H1 (cell line): ENCODE measurements at regions not wholly inside any gene's neighbourhood (a gene's known extent, or its start where the extent isn't known, plus 50 kb on each side); places are given as distances from the start of the nearest gene placed in this dataset.

ENCODE experiments used
- ASH2L ChIP-seq: fragments of 200-600, 300-600 bp; sonication (generic); IDR thresholded peaks from one replicate; pipeline ENCODE4 v1.7.1; 2017; ENCODE audit warnings: low read length
- CHD2 ChIP-seq: IDR thresholded peaks from 2 replicates; pipeline ENCODE4 v1.6.1; 2012; ENCODE audit warnings: low read length, improper control_type of control experiment
- CTBP2 ChIP-seq: IDR thresholded peaks from 2 replicates; pipeline ENCODE4 v1.7.0; 2011; ENCODE audit warnings: borderline replicate concordance, mild to moderate bottlenecking, moderate library complexity, mixed read lengths, low read length; ENCODE audit not compliant: insufficient read depth, insufficient read length
- E2F6 ChIP-seq: IDR thresholded peaks from 2 replicates; pipeline ENCODE4 v1.6.1; 2012; ENCODE audit warnings: inconsistent platforms
- EZH2 ChIP-seq: fragments of 200-600 bp; sonication (generic); IDR thresholded peaks from 2 replicates; pipeline ENCODE4 v1.7.1; 2012; ENCODE audit warnings: low read depth, mild to moderate bottlenecking, moderate library complexity, low read length, inconsistent platforms; ENCODE audit not compliant: severe bottlenecking
- FOSL1 ChIP-seq: IDR thresholded peaks from 2 replicates; pipeline ENCODE4 v1.6.1; 2011; ENCODE audit warnings: mild to moderate bottlenecking, low read depth, low read length, moderate library complexity; ENCODE audit not compliant: insufficient read depth
- HDAC6 ChIP-seq: IDR thresholded peaks from one replicate; pipeline ENCODE4 v1.7.1; 2012; ENCODE audit warnings: low read depth, mild to moderate bottlenecking, inconsistent platforms, low read length, moderate library complexity
- MAFK ChIP-seq: IDR thresholded peaks from 2 replicates; pipeline ENCODE4 v1.6.1; 2012; ENCODE audit warnings: low read depth, mild to moderate bottlenecking, improper control_type of control experiment, low read length
- RXRA ChIP-seq: IDR thresholded peaks from 2 replicates; pipeline ENCODE4 v1.6.1; 2011; ENCODE audit warnings: low read depth, mild to moderate bottlenecking, low read length, moderate library complexity; ENCODE audit not compliant: insufficient read depth
- SP1 ChIP-seq: IDR thresholded peaks from 2 replicates; pipeline ENCODE4 v1.6.1; 2011; ENCODE audit warnings: low read depth, low read length
- SP4 ChIP-seq: IDR thresholded peaks from 2 replicates; pipeline ENCODE4 v1.6.1; 2012; ENCODE audit warnings: low read length, inconsistent platforms
- SUZ12 ChIP-seq: fragments of 200-600 bp; sonication (generic); IDR thresholded peaks from 2 replicates; pipeline ENCODE4 v1.6.1; 2012; ENCODE audit warnings: mild to moderate bottlenecking, inconsistent platforms, low read length, moderate library complexity, mixed read lengths
- TBP ChIP-seq: IDR thresholded peaks from 2 replicates; pipeline ENCODE4 v1.6.1; 2011; ENCODE audit warnings: low read depth, low read length, improper control_type of control experiment
- ZNF274 ChIP-seq: IDR thresholded peaks from 2 replicates; pipeline ENCODE4 v1.7.0; 2012; ENCODE audit warnings: low read length, borderline replicate concordance; ENCODE audit errors: extremely low read depth

GRCh38 chr4:188282471-188283232 lies 143.4 kb downstream of the TRIML1 start (continued):
- TF ChIP-seq TBP, result peak; percentile 61; the same call in 1 of the 2 replicates
- TF ChIP-seq SUZ12, result peak; percentile 39; the same call in 1 of the 2 replicates
- TF ChIP-seq ASH2L, result peak; percentile 78
- TF ChIP-seq CHD2, result no peak
- TF ChIP-seq MAFK, result no peak
- no peak for TF ChIP-seq RXRA
- TF ChIP-seq E2F6, result peak; percentile 96
- TF ChIP-seq FOSL1, result no peak
- TF ChIP-seq SP1, result no peak
- TF ChIP-seq EZH2, result peak; percentile 69
- TF ChIP-seq ZNF274, result no peak
- no peak for TF ChIP-seq CTBP2
- TF ChIP-seq HDAC6, result no peak
- TF ChIP-seq SP4, result no peak
